PC-3 (cell line): ENCODE measurements at regions not wholly inside any gene's neighbourhood (a gene's known extent, or its start where the extent isn't known, plus 50 kb on each side); places are given as distances from the start of the nearest gene placed in this dataset.

Source experiments
- CTCF ChIP-seq: fragments of 300-600 bp; sonication (generic); conservative IDR thresholded peaks from 2 replicates; pipeline ENCODE4 v1.5.1; 2017; ENCODE audit warnings: antibody characterized with exemption, low read depth, mild to moderate bottlenecking, low read length
- EZH2phosphoT487 ChIP-seq: fragments of 300-600 bp; sonication (generic); IDR thresholded peaks from 2 replicates; pipeline ENCODE4 v1.6.1; 2018; ENCODE audit warnings: mild to moderate bottlenecking, antibody characterized with exemption, low read length, borderline replicate concordance

GRCh38 chr6:87785229-87785862, 83.3 kb upstream of the AKIRIN2 start:
- TF ChIP-seq CTCF (no peak), EZH2phosphoT487 (no peak)
